Thymus (tissue), 11 donors: ENCODE measurements at regions not wholly inside any gene's neighbourhood (a gene's known extent, or its start where the extent isn't known, plus 50 kb on each side); places are given as distances from the start of the nearest gene placed in this dataset.
"Not testable (repeated sequence)": the region's sequence is repeated elsewhere in the genome, so short reads cannot be mapped to it uniquely, and the experiment has no call there.

Source experiments
- DNase-seq, 9 donors: peaks; one replicate each; pipeline ENCODE4 v3.0.0-alpha.2; 2013; ENCODE audit warnings: low spot score in 9 of 9, low read depth in 6 of 9, missing footprints in 1 of 9
- H3K27ac ChIP-seq, 2 donors: one replicate each; pipeline ENCODE4 v1.5.1; 2013; ENCODE audit warnings: control low read depth in 1 of 2, low read depth in 1 of 2, low read length in 1 of 2, mild to moderate bottlenecking in 1 of 2, moderate library complexity in 1 of 2
- H3K27me3 ChIP-seq, 2 donors: one replicate each; pipeline ENCODE4 v1.5.1; 2013; ENCODE audit warnings: low read length in 1 of 2; ENCODE audit not compliant: control insufficient read depth in 2 of 2, insufficient read depth in 1 of 2
- H3K36me3 ChIP-seq, 2 donors: one replicate each; pipeline ENCODE4 v1.5.1; 2013; ENCODE audit warnings: low read length in 1 of 2, mild to moderate bottlenecking in 1 of 2, moderate library complexity in 1 of 2; ENCODE audit not compliant: control insufficient read depth in 2 of 2, insufficient read depth in 2 of 2
- H3K4me1 ChIP-seq, 2 donors: one replicate each; pipeline ENCODE4 v1.5.1; 2013; ENCODE audit warnings: low read length in 2 of 2; ENCODE audit not compliant: control insufficient read depth in 2 of 2, insufficient read depth in 2 of 2
- H3K4me3 ChIP-seq, 2 donors: one replicate each; pipeline ENCODE4 v1.5.1; 2013; ENCODE audit warnings: low read length in 2 of 2, control low read depth in 1 of 2, mild to moderate bottlenecking in 1 of 2
- H3K9me3 ChIP-seq, 2 donors: one replicate each; pipeline ENCODE4 v1.5.1; 2013; ENCODE audit warnings: low read length in 1 of 2, mild to moderate bottlenecking in 1 of 2; ENCODE audit not compliant: control insufficient read depth in 2 of 2, insufficient read depth in 1 of 2
- WGBS: extraction: QIAGEN DNeasy Blood & Tissue Kit; methylation state at CpG from one replicate; pipeline ENCODE4 v1.1.7; 2013; 5-methylcytosine and 5-hydroxymethylcytosine counted together
- donor health status: healthy.

- no peaks in the 10 kb centered on the region for H3K9me3 ChIP-seq
- no peaks in the 10 kb centered on the region for H3K4me1 ChIP-seq
- no peaks in the 10 kb centered on the region for H3K36me3 ChIP-seq
- 98% methylated on average over 4 of the region's 4 CpGs for WGBS
- no peak overlapping the region for H3K27ac ChIP-seq
- no peaks in the 10 kb centered on the region for H3K27me3 ChIP-seq
- no peak for DNase-seq
- H3K4me3 ChIP-seq: no peak overlapping the region
Measured at GRCh38 chr3:177466074-177466473, 268.8 kb upstream of the TBL1XR1 start.

- 99% methylated on average over 5 of the region's 5 CpGs for WGBS
- H3K4me1 ChIP-seq, H3K27ac ChIP-seq, H3K9me3 ChIP-seq, H3K27me3 ChIP-seq, H3K4me3 ChIP-seq, H3K36me3 ChIP-seq, DNase-seq: not testable (repeated sequence)
Measured at GRCh38 chr3:177466622-177467021, 269.3 kb upstream of the TBL1XR1 start.

GRCh38 chr3:177467247-177467985 is 270.1 kb upstream of the TBL1XR1 start:
- DNase-seq: no peak
- 99% methylated on average over 5 of the region's 5 CpGs for WGBS
- no peaks in the 10 kb centered on the region for H3K27me3 ChIP-seq
- H3K27ac ChIP-seq: no peak overlapping the region
- no peaks in the 10 kb centered on the region for H3K36me3 ChIP-seq
- H3K4me3 ChIP-seq: no peak overlapping the region
- H3K9me3 ChIP-seq: no peaks in the 10 kb centered on the region
- H3K4me1 ChIP-seq: no peaks in the 10 kb centered on the region

GRCh38 chr3:177468331-177468730 is 271.0 kb upstream of the TBL1XR1 start:
- Histone ChIP-seq H3K9me3 (no peaks in the 10 kb centered on the region), H3K27ac (no peak overlapping the region), H3K4me3 (no peak overlapping the region), H3K36me3 (no peaks in the 10 kb centered on the region), H3K27me3 (no peaks in the 10 kb centered on the region), H3K4me1 (no peaks in the 10 kb centered on the region)
- no peak for DNase-seq

GRCh38 chr3:177468816-177469215 is 271.5 kb upstream of the TBL1XR1 start:
- H3K36me3 ChIP-seq: no peaks in the 10 kb centered on the region
- no peak for DNase-seq
- no peaks in the 10 kb centered on the region for H3K9me3 ChIP-seq
- no peaks in the 10 kb centered on the region for H3K4me1 ChIP-seq
- 97% methylated on average over 1 of the region's 1 CpG for WGBS
- H3K4me3 ChIP-seq: no peak overlapping the region
- no peaks in the 10 kb centered on the region for H3K27me3 ChIP-seq
- no peak overlapping the region for H3K27ac ChIP-seq

- no peaks in the 10 kb centered on the region for H3K36me3 ChIP-seq
- H3K4me1 ChIP-seq: no peaks in the 10 kb centered on the region
- H3K4me3 ChIP-seq: no peak overlapping the region
- no peaks in the 10 kb centered on the region for H3K9me3 ChIP-seq
- 97% methylated on average over 3 of the region's 3 CpGs for WGBS
- no peak for DNase-seq
- H3K27me3 ChIP-seq: no peaks in the 10 kb centered on the region
- H3K27ac ChIP-seq: no peak overlapping the region
Measured at GRCh38 chr3:177469216-177469615, 271.9 kb upstream of the TBL1XR1 start.

- H3K4me1 ChIP-seq: no peaks in the 10 kb centered on the region
- no peak for DNase-seq
- no peaks in the 10 kb centered on the region for H3K36me3 ChIP-seq
- H3K9me3 ChIP-seq: no peaks in the 10 kb centered on the region
- no peak overlapping the region for H3K4me3 ChIP-seq
- H3K27me3 ChIP-seq: no peaks in the 10 kb centered on the region
- WGBS: 98% methylated on average over 8 of the region's 8 CpGs
- H3K27ac ChIP-seq: no peak overlapping the region
Measured at GRCh38 chr3:177470197-177470941, 273.1 kb upstream of the TBL1XR1 start.

GRCh38 chr3:177471733-177472480 is 274.6 kb upstream of the TBL1XR1 start:
- H3K27ac ChIP-seq: no peak overlapping the region
- H3K4me1 ChIP-seq: no peaks in the 10 kb centered on the region
- no peak overlapping the region for H3K4me3 ChIP-seq
- DNase-seq: no peak
- H3K36me3 ChIP-seq: no peaks in the 10 kb centered on the region
- H3K9me3 ChIP-seq: no peaks in the 10 kb centered on the region
- H3K27me3 ChIP-seq: no peaks in the 10 kb centered on the region
- WGBS: 97% methylated on average over 4 of the region's 4 CpGs

GRCh38 chr3:177473184-177473583 is 275.9 kb upstream of the TBL1XR1 start:
- WGBS: 94% methylated on average over 6 of the region's 6 CpGs
- Histone ChIP-seq H3K9me3 (no peaks in the 10 kb centered on the region), H3K4me1 (no peaks in the 10 kb centered on the region), H3K27ac (no peak overlapping the region), H3K4me3 (no peak overlapping the region), H3K27me3 (no peaks in the 10 kb centered on the region), H3K36me3 (no peaks in the 10 kb centered on the region)
- DNase-seq: no peak
